GM23338 (cell line): ENCODE measurements at regions not wholly inside any gene's neighbourhood (a gene's known extent, or its start where the extent isn't known, plus 50 kb on each side); places are given as distances from the start of the nearest gene placed in this dataset.
"Not testable (repeated sequence)": the region's sequence is repeated elsewhere in the genome, so short reads cannot be mapped to it uniquely, and the experiment has no call there.

ENCODE experiments used
- CREB1 ChIP-seq: fragments of 250-450 bp; sonication (Bioruptor Pico); IDR thresholded peaks from 2 replicates; pipeline ENCODE4 v1.5.0; 2020; ENCODE audit warnings: low read depth, mild to moderate bottlenecking, moderate library complexity
- ETS1 ChIP-seq: IDR thresholded peaks from 2 replicates; pipeline ENCODE4 v1.6.1; 2016; ENCODE audit warnings: antibody characterized with exemption
- EZH2 ChIP-seq: fragments of 200-600 bp; sonication (generic); IDR thresholded peaks from one replicate; pipeline ENCODE4 v1.8.0; 2017; ENCODE audit warnings: antibody characterized with exemption, mild to moderate bottlenecking, low read depth; ENCODE audit not compliant: unreplicated experiment
- EZH2phosphoT487 ChIP-seq: fragments of 200-600 bp; sonication (generic); IDR thresholded peaks from one replicate; pipeline ENCODE4 v1.8.1; 2018; ENCODE audit warnings: antibody characterized with exemption; ENCODE audit not compliant: unreplicated experiment
- JUNB ChIP-seq: IDR thresholded peaks from one replicate; pipeline ENCODE4 v1.6.1; 2016; ENCODE audit warnings: antibody characterized with exemption; ENCODE audit not compliant: unreplicated experiment
- NANOG ChIP-seq: IDR thresholded peaks from 2 replicates; pipeline ENCODE4 v1.6.1; 2016; ENCODE audit warnings: antibody characterized with exemption, borderline replicate concordance
- POLR2AphosphoS5 ChIP-seq: IDR thresholded peaks from 2 replicates; pipeline ENCODE4 v1.6.1; 2016; ENCODE audit warnings: antibody characterized with exemption, low read depth
- STAT1 ChIP-seq: IDR thresholded peaks from one replicate; pipeline ENCODE4 v1.6.1; 2016; ENCODE audit warnings: antibody characterized with exemption; ENCODE audit not compliant: unreplicated experiment
- ZNF114 ChIP-seq: fragments of 250-450 bp; sonication (Bioruptor Pico); IDR thresholded peaks from 2 replicates; pipeline ENCODE4 v1.5.0; 2020; ENCODE audit warnings: mild to moderate bottlenecking, moderate library complexity
- ZNF462 ChIP-seq: fragments of 250-450 bp; sonication (Bioruptor Pico); IDR thresholded peaks from 2 replicates; pipeline ENCODE4 v1.5.0; 2020; ENCODE audit warnings: mild to moderate bottlenecking, moderate library complexity
- TF ChIP-seq, protein P1 (sequence below), 2 experiments: fragments of 200-600 bp in 1 of 2; sonication (generic) in 1 of 2; conservative IDR thresholded peaks; 2 replicates each; pipeline versions ENCODE4 v1.5.1 to v1.6.1; 2016 to 2017; ENCODE audit warnings: antibody characterized with exemption in 2 of 2, low read depth in 2 of 2, mild to moderate bottlenecking in 2 of 2, moderate library complexity in 1 of 2
- TF ChIP-seq, protein P2 (sequence below): IDR thresholded peaks from one replicate; pipeline ENCODE4 v1.6.1; 2018; ENCODE audit warnings: antibody characterized with exemption; ENCODE audit not compliant: unreplicated experiment

DNA sequence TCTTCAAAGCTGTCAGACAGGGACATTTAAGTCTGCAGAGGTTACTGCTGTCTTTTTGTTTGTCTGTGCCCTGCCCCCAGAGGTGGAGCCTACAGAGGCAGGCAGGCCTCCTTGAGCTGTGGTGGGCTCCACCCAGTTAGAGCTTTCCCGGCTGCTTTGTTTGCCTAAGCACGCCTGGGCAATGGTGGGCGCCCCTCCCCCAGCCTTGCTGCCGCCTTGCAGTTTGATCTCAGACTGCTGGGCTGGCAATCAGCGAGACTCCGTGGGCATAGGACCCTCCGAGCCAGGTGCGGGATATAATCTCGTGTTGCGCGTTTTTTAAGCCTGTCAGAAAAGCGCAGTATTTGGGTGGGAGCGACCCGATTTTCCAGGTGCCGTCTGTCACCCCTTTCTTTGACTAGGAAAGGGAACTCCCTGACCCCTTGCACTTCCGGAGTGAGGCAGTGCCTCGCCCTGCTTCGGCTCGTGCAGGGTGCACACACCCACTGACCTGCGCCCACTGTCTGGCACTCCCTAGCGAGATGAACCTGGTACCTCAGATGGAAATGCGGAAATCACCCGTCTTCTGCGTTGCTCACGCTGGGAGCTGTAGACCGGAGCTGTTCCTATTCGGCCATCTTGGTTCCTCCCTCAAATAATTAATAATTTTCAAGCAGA is 1131.5 kb upstream of the ADGRL4 start:
- TF ChIP-seq EZH2; ETS1; ZNF462 (CRISPR knock-in tag); POLR2AphosphoS5; EZH2phosphoT487; CREB1 (CRISPR knock-in tag); ZNF114; NANOG; JUNB; STAT1: not testable (repeated sequence)
- TF ChIP-seq, protein P1, sequence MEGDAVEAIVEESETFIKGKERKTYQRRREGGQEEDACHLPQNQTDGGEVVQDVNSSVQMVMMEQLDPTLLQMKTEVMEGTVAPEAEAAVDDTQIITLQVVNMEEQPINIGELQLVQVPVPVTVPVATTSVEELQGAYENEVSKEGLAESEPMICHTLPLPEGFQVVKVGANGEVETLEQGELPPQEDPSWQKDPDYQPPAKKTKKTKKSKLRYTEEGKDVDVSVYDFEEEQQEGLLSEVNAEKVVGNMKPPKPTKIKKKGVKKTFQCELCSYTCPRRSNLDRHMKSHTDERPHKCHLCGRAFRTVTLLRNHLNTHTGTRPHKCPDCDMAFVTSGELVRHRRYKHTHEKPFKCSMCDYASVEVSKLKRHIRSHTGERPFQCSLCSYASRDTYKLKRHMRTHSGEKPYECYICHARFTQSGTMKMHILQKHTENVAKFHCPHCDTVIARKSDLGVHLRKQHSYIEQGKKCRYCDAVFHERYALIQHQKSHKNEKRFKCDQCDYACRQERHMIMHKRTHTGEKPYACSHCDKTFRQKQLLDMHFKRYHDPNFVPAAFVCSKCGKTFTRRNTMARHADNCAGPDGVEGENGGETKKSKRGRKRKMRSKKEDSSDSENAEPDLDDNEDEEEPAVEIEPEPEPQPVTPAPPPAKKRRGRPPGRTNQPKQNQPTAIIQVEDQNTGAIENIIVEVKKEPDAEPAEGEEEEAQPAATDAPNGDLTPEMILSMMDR (conservative IDR thresholded peaks at IDR 0.05; ENCODE audit: low read depth in 2 of 2): not testable (repeated sequence)
- TF ChIP-seq, protein P2, sequence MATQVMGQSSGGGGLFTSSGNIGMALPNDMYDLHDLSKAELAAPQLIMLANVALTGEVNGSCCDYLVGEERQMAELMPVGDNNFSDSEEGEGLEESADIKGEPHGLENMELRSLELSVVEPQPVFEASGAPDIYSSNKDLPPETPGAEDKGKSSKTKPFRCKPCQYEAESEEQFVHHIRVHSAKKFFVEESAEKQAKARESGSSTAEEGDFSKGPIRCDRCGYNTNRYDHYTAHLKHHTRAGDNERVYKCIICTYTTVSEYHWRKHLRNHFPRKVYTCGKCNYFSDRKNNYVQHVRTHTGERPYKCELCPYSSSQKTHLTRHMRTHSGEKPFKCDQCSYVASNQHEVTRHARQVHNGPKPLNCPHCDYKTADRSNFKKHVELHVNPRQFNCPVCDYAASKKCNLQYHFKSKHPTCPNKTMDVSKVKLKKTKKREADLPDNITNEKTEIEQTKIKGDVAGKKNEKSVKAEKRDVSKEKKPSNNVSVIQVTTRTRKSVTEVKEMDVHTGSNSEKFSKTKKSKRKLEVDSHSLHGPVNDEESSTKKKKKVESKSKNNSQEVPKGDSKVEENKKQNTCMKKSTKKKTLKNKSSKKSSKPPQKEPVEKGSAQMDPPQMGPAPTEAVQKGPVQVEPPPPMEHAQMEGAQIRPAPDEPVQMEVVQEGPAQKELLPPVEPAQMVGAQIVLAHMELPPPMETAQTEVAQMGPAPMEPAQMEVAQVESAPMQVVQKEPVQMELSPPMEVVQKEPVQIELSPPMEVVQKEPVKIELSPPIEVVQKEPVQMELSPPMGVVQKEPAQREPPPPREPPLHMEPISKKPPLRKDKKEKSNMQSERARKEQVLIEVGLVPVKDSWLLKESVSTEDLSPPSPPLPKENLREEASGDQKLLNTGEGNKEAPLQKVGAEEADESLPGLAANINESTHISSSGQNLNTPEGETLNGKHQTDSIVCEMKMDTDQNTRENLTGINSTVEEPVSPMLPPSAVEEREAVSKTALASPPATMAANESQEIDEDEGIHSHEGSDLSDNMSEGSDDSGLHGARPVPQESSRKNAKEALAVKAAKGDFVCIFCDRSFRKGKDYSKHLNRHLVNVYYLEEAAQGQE: not testable (repeated sequence)
